ENCODE measurements at regions not wholly inside any gene's neighbourhood (a gene's known extent, or its start where the extent isn't known, plus 50 kb on each side); places are given as distances from the start of the nearest gene placed in this dataset.
A peak's percentile ranks its signal among the peaks of the same experiment; 100 is the strongest.

DNA sequence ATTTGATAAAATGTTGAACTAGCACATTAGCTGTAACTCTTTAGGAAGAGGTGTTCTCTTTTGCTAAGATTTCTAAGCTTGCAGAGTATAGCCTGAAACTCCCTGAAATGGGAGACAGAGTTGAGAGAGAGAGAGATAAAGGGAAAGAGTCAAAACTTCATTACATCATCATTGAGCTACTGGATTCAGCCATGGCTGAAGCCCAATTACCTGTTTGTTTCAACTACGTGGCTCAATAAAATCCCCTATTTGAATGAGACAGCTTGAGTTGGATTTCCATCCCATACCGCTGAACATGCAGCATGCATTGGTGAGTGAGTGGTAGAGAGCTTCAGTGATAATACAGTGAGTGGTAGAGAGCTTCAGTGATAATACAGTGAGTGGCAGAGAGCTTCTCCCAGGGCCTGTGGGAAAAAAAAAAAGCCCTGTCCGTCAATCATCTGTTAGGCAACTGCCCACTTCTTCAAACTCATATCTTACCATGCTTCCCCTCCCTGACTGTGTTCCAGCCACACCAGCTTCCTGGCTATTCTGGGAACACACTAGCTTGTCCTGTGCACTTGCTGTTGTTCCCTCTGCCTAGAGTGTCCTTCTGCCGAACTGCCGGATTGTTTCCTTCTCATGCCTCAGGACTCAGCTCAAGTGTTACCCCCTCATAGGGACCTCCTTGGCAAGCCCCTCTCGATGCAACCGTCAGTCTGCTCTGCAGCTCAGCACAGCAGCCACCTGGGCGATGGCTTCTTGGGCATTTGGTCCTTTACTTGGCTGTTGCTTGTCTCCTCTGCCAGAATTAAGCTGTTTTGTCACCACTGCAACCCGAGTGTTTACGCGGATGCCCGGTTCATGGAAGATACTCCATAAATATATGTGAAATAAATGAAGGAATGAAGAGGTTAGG, 91.3 kb upstream of the EYA2 start:
- POLR2A ChIA-PET (ENCODE audit: unreplicated experiment): no interaction called here
- no TSS peak for BruUV-seq (replicated peaks)
- CTCF ChIA-PET: interaction anchor here (0.6 to 0.7 kb wide), 2 partner anchors 13 to 913 kb away, joined by 3 read pairs; partner anchors contain the start of gene NEURL2

More for the DNA sequence above, 91.3 kb upstream of the EYA2 start:
- H3K9me1 ChIP-seq (ENCODE audit: insufficient read depth, low read length): no peaks in the 10 kb centered on the region
- H3K4ac ChIP-seq (ENCODE audit: low read depth, low read length): no peak overlapping the region
- no peaks in the 10 kb centered on the region for H3K4me1 ChIP-seq (ENCODE audit: control insufficient read depth, insufficient read depth, low read length)
- DNase-seq (no peak), ATAC-seq (ENCODE audit: low read depth) (no peak)
- intact Hi-C loops (cut with micrococcal nuclease): no loop called here
- H3K23ac ChIP-seq (ENCODE audit: low read depth, low read length): no peak overlapping the region
- in situ Hi-C loops (cut with MboI; ENCODE audit: low sequenced_read_pairs): no loop called here
- H2BK5ac ChIP-seq (ENCODE audit: low read depth, low read length, poor library complexity, severe bottlenecking): no peak overlapping the region
- no peak overlapping the region for H2BK20ac ChIP-seq (ENCODE audit: low read depth, low read length)
- no peak overlapping the region for H3K14ac ChIP-seq (replicated peaks; ENCODE audit: low read depth, low read length)
- no peak overlapping the region for H2BK15ac ChIP-seq (ENCODE audit: low read depth, low read length)
- H3K36me3 ChIP-seq (ENCODE audit: control insufficient read depth, insufficient read depth, low read length): no peaks in the 10 kb centered on the region
- peaks cover 41% of the 10 kb centered on the region for H3K27me3 ChIP-seq (ENCODE audit: control insufficient read depth, insufficient read depth, low read length)
- no peak overlapping the region for H3K27ac ChIP-seq (ENCODE audit: insufficient read depth, low read length)
- TF ChIP-seq POLR2A (IDR thresholded peaks at IDR 0.05; ENCODE audit: low read depth, low read length) (no peak), BHLHE40 (IDR thresholded peaks at IDR 0.05; ENCODE audit: low read depth, low read length) (no peak), NFE2L2 (IDR thresholded peaks at IDR 0.05; ENCODE audit: low read depth, low read length) (no peak), RAD21 (IDR thresholded peaks at IDR 0.05; ENCODE audit: low read length) (no peak)
- TF ChIP-seq, protein P1, sequence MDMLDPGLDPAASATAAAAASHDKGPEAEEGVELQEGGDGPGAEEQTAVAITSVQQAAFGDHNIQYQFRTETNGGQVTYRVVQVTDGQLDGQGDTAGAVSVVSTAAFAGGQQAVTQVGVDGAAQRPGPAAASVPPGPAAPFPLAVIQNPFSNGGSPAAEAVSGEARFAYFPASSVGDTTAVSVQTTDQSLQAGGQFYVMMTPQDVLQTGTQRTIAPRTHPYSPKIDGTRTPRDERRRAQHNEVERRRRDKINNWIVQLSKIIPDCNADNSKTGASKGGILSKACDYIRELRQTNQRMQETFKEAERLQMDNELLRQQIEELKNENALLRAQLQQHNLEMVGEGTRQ (IDR thresholded peaks at IDR 0.05; ENCODE audit: low read depth, low read length): no peak
- no peaks in the 10 kb centered on the region for H3K79me1 ChIP-seq (ENCODE audit: low read depth in 1 of 2, low read length in 2 of 2)
- no peak overlapping the region for H2BK120ac ChIP-seq (ENCODE audit: low read depth, low read length)
- peak overlapping the region; percentile 19 for H2AFZ ChIP-seq (replicated peaks; ENCODE audit: low read length, poor library complexity)
- no peak overlapping the region for H2AK9ac ChIP-seq (replicated peaks; ENCODE audit: low read depth, low read length, poor library complexity)
- H4K8ac ChIP-seq (ENCODE audit: low read depth in 2 of 2, low read length in 2 of 2): no peak overlapping the region
- no peak overlapping the region for H3K18ac ChIP-seq (ENCODE audit: low read depth, low read length)
- H3K4me3 ChIP-seq (ENCODE audit: insufficient read depth, low read depth, low read length): no peak overlapping the region
- no peak overlapping the region for H4K91ac ChIP-seq (ENCODE audit: insufficient read depth, low read depth, low read length)
- dilution Hi-C loops (cut with HindIII; ENCODE audit: low sequenced_read_pairs, unreplicated experiment): no loop called here
- H3K9ac ChIP-seq (ENCODE audit: low read depth, low read length): no peak overlapping the region
- H4K20me1 ChIP-seq (ENCODE audit: insufficient read depth, low read length): no peaks in the 10 kb centered on the region
- no peak overlapping the region for H4K5ac ChIP-seq (ENCODE audit: low read depth, low read length)
- no peak overlapping the region for H3K4me2 ChIP-seq (ENCODE audit: low read depth, low read length)
- H3K56ac ChIP-seq (ENCODE audit: extremely low read depth, insufficient read depth, low read length): no peak overlapping the region
- H3K9me3 ChIP-seq (ENCODE audit: control insufficient read depth, insufficient read depth, low read length): no peaks in the 10 kb centered on the region; the same call in 1 of the 2 replicates
- no peak overlapping the region for H2AK5ac ChIP-seq (ENCODE audit: low read depth, low read length)
- 77% methylated on average over 6 of the region's 12 CpGs; no CpG with 5 or more reads in 1 of the 2 experiments for WGBS, 2 experiments (ENCODE audit: extremely low coverage in 2 of 2, insufficient read length in 1 of 2)
